HTR-8/SVneo (cell line): ENCODE measurements at regions not wholly inside any gene's neighbourhood (a gene's known extent, or its start where the extent isn't known, plus 50 kb on each side); places are given as distances from the start of the nearest gene placed in this dataset.

ENCODE experiments used
- DNase-seq: peaks from one replicate; pipeline ENCODE4 v3.0.0; 2011; ENCODE audit warnings: low spot score, mixed read lengths; ENCODE audit not compliant: insufficient read length
- FAIRE-seq: peaks from 2 replicates; lab custom pipeline; 2011; peaks lifted over from hg19 to GRCh38; lab: Jason Lieb, UNC

GRCh38 chr13:22108979-22109378 lies 438.1 kb downstream of the FGF9 start:
- FAIRE-seq (no peak), DNase-seq (no peak)

GRCh38 chr13:22110368-22110767 lies 439.5 kb downstream of the FGF9 start:
- FAIRE-seq (no peak), DNase-seq (no peak)

- DNase-seq (no peak), FAIRE-seq (no peak)
These were observed 440.4 kb downstream of the FGF9 start for GRCh38 chr13:22111152-22111783.

GRCh38 chr13:22111961-22112360 lies 441.1 kb downstream of the FGF9 start:
- no peak for DNase-seq
- no peak for FAIRE-seq

GRCh38 chr13:22112956-22113745 lies 442.3 kb downstream of the FGF9 start:
- FAIRE-seq: no peak
- DNase-seq: no peak

GRCh38 chr13:22114630-22115311 lies 443.9 kb downstream of the FGF9 start:
- no peak for FAIRE-seq

GRCh38 chr13:22118158-22118557 lies 447.3 kb downstream of the FGF9 start:
- FAIRE-seq: no peak

More at GRCh38 chr13:22114630-22115311, 443.9 kb downstream of the FGF9 start:
- DNase-seq: no peak

GRCh38 chr13:22120646-22121045 lies 449.8 kb downstream of the FGF9 start:
- FAIRE-seq (no peak), DNase-seq (no peak)

More at GRCh38 chr13:22118158-22118557, 447.3 kb downstream of the FGF9 start:
- DNase-seq: no peak

- DNase-seq: no peak
- no peak for FAIRE-seq
These were observed 450.4 kb downstream of the FGF9 start for GRCh38 chr13:22121146-22121739.

- DNase-seq (no peak), FAIRE-seq (no peak)
These were observed 455.7 kb downstream of the FGF9 start for GRCh38 chr13:22126433-22127021.

GRCh38 chr13:22127277-22128164 lies 456.6 kb downstream of the FGF9 start:
- FAIRE-seq: no peak

GRCh38 chr13:22128441-22129408 lies 457.9 kb downstream of the FGF9 start:
- DNase-seq (no peak), FAIRE-seq (no peak)

More at GRCh38 chr13:22127277-22128164, 456.6 kb downstream of the FGF9 start:
- DNase-seq: no peak

- FAIRE-seq: no peak
- DNase-seq: no peak
These were observed 459.4 kb downstream of the FGF9 start for GRCh38 chr13:22130254-22130653.

GRCh38 chr13:22134261-22134660 lies 463.4 kb downstream of the FGF9 start:
- no peak for DNase-seq
- FAIRE-seq: no peak

GRCh38 chr13:22135446-22135845 lies 464.6 kb downstream of the FGF9 start:
- FAIRE-seq: no peak
- DNase-seq: no peak

- DNase-seq (no peak), FAIRE-seq (no peak)
These were observed 466.6 kb downstream of the FGF9 start for GRCh38 chr13:22137361-22138050.

- FAIRE-seq (no peak), DNase-seq (no peak)
These were observed 468.1 kb downstream of the FGF9 start for GRCh38 chr13:22138947-22139346.

GRCh38 chr13:22141716-22142115 lies 470.8 kb downstream of the FGF9 start:
- FAIRE-seq (no peak), DNase-seq (no peak)
